Nephron (organoid): ENCODE measurements at regions not wholly inside any gene's neighbourhood (a gene's known extent, or its start where the extent isn't known, plus 50 kb on each side); places are given as distances from the start of the nearest gene placed in this dataset.

Experiments
- H3K27ac Mint-ChIP-seq, 3 experiments: 2 replicates each; pipeline ENCODE4 v1.8.0; 2020; ENCODE audit warnings: mixed read lengths in 3 of 3, mild to moderate bottlenecking in 2 of 3, moderate library complexity in 1 of 3
- H3K27me3 Mint-ChIP-seq: 2 replicates; pipeline ENCODE4 v1.8.0; 2021; ENCODE audit warnings: low read depth, mild to moderate bottlenecking, moderate library complexity, mixed read lengths
- H3K36me3 Mint-ChIP-seq: 2 replicates; pipeline ENCODE4 v1.8.0; 2020; ENCODE audit warnings: low read depth, mixed read lengths
- H3K4me1 Mint-ChIP-seq: 2 replicates; pipeline ENCODE4 v1.8.0; 2020; ENCODE audit warnings: mixed read lengths
- H3K4me3 Mint-ChIP-seq, 3 experiments: 2 replicates each; pipeline ENCODE4 v1.8.0; 2020; ENCODE audit warnings: mild to moderate bottlenecking in 3 of 3, mixed read lengths in 3 of 3, moderate library complexity in 2 of 3
- H3K9me3 Mint-ChIP-seq: 2 replicates; pipeline ENCODE4 v1.8.0; 2020; ENCODE audit warnings: mixed read lengths
- TF ChIP-seq, protein P1 (sequence below), 3 experiments: fragments of 200-600 bp; sonication (generic); IDR thresholded peaks; one replicate each; pipeline ENCODE4 v1.5.0; 2021; ENCODE audit warnings: antibody characterized with exemption in 3 of 3; ENCODE audit not compliant: unreplicated experiment in 3 of 3

DNA sequence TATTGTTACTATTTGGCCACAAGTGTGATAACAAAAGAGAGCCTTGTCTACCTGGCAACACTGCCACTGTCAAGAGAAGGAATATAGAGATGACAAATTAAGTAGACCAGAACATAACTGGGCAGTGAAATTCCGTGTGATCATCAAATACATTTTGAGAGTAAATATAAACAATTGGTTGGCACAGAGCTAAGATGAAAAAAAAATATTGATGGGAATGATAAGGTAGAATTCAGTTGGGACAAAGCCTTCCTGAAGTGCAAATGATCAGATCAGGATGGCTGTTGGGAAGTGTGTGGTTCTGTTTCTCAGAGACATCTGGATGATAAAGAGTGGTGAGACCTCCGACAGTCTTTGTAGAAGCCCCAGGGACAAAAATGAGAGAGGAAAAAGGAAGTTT, 205.5 kb upstream of the CAMK1G start:
- Mint-ChIP-seq H3K36me3 (no peaks in the 10 kb centered on the region), H3K4me3 (no peak overlapping the region), H3K9me3 (no peaks in the 10 kb centered on the region), H3K27me3 (peaks cover 6% of the 10 kb centered on the region), H3K4me1 (peaks cover 10% of the 10 kb centered on the region), H3K27ac (no peak overlapping the region)
- TF ChIP-seq, protein P1, sequence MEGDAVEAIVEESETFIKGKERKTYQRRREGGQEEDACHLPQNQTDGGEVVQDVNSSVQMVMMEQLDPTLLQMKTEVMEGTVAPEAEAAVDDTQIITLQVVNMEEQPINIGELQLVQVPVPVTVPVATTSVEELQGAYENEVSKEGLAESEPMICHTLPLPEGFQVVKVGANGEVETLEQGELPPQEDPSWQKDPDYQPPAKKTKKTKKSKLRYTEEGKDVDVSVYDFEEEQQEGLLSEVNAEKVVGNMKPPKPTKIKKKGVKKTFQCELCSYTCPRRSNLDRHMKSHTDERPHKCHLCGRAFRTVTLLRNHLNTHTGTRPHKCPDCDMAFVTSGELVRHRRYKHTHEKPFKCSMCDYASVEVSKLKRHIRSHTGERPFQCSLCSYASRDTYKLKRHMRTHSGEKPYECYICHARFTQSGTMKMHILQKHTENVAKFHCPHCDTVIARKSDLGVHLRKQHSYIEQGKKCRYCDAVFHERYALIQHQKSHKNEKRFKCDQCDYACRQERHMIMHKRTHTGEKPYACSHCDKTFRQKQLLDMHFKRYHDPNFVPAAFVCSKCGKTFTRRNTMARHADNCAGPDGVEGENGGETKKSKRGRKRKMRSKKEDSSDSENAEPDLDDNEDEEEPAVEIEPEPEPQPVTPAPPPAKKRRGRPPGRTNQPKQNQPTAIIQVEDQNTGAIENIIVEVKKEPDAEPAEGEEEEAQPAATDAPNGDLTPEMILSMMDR (IDR thresholded peaks at IDR 0.05; ENCODE audit: unreplicated experiment in 3 of 3): no peak

DNA sequence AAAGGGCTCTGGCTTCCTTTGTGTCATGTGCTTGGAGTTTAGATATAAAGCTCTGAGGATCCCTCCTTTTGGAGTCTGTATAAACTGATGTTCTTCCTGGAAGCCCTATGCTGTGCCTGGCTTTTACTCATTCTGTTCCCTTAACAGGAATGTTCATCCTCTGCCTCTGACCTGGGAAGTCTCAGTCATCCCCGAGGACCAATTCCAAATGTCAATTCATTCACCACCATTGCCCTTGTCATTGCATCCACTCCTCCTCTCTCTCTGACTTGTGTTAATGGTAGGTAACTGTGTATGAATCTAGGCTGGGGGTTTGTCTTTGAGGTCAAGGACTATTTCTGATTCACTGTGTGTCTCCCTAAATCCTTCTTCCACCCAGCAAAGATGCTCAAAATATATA, 204.2 kb upstream of the CAMK1G start:
- Mint-ChIP-seq H3K4me3 (no peak overlapping the region), H3K36me3 (no peaks in the 10 kb centered on the region), H3K27ac (no peak overlapping the region), H3K9me3 (no peaks in the 10 kb centered on the region), H3K27me3 (peaks cover 6% of the 10 kb centered on the region), H3K4me1 (peaks cover 10% of the 10 kb centered on the region)
- TF ChIP-seq, protein P1 (IDR thresholded peaks at IDR 0.05; ENCODE audit: unreplicated experiment in 3 of 3): no peak

DNA sequence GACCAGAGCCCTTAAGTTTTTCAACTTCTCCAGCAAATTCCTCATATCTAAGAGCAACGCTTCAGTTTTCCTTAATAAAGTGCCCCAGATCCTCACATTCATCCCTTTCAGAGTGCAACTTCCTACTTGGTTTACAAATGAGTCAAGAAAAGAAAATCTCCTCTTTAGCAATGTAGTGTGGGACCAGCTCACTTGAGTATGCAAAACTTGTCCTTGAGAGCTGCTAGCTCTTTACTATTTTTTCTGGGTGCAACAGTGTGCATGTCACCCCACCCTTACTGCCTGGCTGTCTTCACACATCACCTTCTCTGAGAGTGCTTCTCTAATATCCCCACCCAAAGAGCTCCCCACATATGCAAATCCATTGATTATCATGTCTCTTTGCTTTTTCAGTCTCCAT, 203.1 kb upstream of the CAMK1G start:
- H3K4me1 Mint-ChIP-seq: peaks cover 6% of the 10 kb centered on the region
- H3K4me3 Mint-ChIP-seq: no peak overlapping the region
- H3K9me3 Mint-ChIP-seq: no peaks in the 10 kb centered on the region
- no peak overlapping the region for H3K27ac Mint-ChIP-seq
- no peaks in the 10 kb centered on the region for H3K36me3 Mint-ChIP-seq
- peaks cover 6% of the 10 kb centered on the region for H3K27me3 Mint-ChIP-seq
- TF ChIP-seq, protein P1 (IDR thresholded peaks at IDR 0.05; ENCODE audit: unreplicated experiment in 3 of 3): no peak

DNA sequence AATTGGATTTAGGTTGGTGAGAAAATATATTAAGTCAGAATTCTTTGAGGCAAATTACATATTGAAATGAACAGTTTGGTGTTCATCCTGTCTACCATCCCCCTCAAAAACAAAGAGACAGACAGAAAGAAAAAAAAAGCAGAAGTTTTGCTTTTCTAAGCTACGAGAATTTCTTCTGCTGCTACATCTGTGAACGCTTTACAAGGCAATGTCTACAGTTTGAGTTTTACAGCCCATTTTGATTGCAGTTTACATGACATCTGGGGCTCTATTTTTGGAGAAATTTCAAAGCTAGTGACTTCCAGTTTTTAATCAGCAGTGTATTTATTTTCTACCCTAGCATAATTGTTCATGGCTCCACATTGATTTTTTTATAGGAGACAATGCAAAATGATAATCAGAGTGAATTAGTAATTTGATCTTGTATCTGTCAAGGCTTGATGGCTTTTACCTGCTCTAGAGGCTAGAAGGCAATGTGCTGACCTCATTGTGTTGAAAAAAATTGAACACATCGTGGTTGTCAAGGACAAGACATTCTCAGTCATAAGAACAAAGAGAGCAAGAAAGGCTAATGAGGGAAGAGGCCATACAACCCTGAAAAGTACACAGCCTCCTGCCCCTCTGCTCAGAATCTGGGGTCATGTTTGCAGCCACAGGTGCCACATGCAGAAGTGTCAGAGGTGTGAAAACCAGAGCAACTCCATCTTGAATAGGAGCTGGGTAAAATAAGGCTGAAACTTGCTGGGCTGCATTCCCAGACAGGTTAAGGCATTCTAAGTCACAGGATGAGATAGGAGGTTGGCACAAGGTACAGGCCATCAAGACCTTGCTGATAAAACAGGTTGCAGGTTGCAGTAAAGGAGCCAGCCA, 201.0 kb upstream of the CAMK1G start:
- Mint-ChIP-seq H3K27ac (no peak overlapping the region), H3K4me1 (no peaks in the 10 kb centered on the region), H3K4me3 (no peak overlapping the region), H3K9me3 (no peaks in the 10 kb centered on the region), H3K27me3 (peaks cover 6% of the 10 kb centered on the region), H3K36me3 (no peaks in the 10 kb centered on the region)
- TF ChIP-seq, protein P1 (IDR thresholded peaks at IDR 0.05; ENCODE audit: unreplicated experiment in 3 of 3): no peak

DNA sequence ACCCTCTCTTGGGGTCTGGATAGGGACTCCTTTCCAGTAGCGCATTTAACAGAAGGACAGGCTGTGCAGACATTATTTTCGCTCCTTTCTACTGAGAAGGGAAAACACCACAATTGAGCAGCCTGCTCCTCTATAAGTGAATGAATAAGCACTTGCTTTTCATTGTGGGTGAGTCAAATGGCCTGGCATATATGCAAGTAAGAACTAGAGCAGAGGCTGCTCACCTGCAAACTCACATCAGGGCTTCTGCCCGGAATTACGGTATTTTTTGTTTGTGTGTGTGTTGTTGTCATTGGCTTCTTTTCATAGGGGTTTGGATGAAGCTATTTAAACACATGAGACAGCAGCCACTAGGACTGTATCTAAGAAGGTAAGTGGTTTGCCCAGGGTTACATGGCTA, 200.1 kb upstream of the CAMK1G start:
- TF ChIP-seq, protein P1 (IDR thresholded peaks at IDR 0.05; ENCODE audit: unreplicated experiment in 3 of 3): no peak
- Mint-ChIP-seq H3K27ac (no peak overlapping the region), H3K4me1 (no peaks in the 10 kb centered on the region), H3K27me3 (no peaks in the 10 kb centered on the region), H3K4me3 (no peak overlapping the region), H3K9me3 (no peaks in the 10 kb centered on the region), H3K36me3 (no peaks in the 10 kb centered on the region)
